Ecto neural progenitor cell (in vitro differentiated cells): ENCODE measurements at regions not wholly inside any gene's neighbourhood (a gene's known extent, or its start where the extent isn't known, plus 50 kb on each side); places are given as distances from the start of the nearest gene placed in this dataset.
A peak's percentile ranks its signal among the peaks of the same experiment; 100 is the strongest.
"Not testable (repeated sequence)": the region's sequence is repeated elsewhere in the genome, so short reads cannot be mapped to it uniquely, and the experiment has no call there.

Source experiments
- DNase-seq: peaks from one replicate; pipeline ENCODE4 v3.0.0-alpha.2; 2018; ENCODE audit warnings: low spot score

- DNase-seq, result no peak
These were observed 475.7 kb downstream of the UQCRFS1 start for GRCh38 chr19:28737021-28737895.

GRCh38 chr19:28736528-28736927, 476.4 kb downstream of the UQCRFS1 start:
- no peak for DNase-seq

DNA sequence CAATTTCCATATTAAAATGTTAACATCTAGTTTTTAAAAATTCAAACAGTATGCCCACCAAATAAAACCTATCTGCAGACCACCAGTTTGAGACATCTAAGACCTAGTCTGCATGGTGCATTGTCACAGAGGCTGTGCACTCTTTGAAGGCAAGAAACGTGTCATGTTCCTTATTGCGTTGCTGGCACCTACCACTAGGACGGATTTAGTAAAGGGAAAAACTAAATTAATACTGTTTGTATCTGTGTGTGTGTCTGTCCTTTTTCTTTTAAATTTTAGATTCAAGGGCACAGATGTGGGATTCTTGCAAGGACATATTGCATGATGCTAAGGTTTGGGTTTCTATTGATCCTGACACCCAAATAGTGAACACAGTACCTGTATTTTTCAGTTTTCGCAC, 481.4 kb downstream of the UQCRFS1 start:
- DNase-seq, result no peak

DNA sequence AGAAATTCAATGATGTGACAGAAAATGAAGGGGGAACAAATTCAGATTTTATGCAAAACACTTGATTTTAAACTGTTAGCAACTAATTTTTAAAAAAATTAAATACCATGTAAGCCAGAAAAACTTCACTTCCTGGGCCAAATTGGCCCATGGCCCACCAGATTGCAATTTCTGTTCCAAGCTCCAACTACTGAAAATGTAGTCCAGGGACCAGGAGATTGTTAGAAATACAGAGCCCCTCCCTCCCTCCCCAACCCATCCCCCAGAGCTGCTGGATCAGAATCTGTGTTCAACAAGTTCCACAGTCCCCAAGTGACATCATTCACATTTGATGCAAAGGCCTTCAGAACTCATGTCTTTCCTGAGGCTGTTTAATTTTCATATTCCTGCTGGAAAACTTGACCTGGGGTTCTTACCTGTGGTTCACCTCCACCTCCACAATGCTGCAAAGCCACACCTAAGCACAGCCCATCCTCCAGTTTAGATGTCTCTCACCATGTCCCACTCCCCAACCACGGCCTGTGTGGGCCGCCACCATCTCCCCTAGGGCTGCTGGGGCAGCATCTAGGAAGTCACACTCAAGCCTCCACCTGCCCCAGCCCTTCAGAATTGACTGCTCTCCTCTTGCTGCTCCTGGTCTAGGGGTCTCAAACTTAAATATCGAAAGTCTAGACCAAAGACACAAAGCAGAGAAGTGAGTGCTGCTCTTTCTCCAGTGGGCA, 482.0 kb downstream of the UQCRFS1 start:
- DNase-seq, result no peak

DNA sequence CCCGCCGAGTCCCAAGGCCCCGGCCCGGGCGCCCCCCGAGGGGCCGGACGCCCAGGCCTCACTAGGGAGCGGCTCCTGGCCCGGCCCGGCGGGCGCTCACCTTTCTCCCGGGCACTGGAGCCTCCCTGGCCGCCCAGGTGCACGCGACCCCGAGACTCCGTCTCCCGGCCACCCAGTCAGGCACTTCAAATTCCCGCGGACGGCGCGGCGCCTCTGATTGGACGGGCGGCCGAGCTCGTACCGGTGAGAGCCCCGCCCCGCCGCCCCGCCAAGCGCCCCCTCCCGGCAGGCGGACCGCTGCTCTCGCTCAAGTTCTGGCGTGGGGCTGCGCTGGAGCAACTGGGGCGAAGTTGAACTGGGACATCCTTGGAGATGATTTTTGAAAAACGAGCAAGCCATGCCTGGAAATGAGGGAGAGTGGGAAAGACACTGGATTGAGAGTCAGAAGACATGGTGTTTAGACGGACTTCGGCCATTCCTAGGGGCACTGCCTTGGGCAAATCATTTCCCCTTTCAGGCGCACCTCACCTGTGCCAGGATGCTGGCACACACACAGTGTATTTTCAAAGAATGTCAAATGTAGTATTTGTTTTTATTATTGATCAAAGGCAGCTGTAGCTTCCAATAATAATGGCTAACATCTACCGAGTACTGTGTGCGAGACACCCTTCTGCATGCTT, 485.3 kb downstream of the UQCRFS1 start:
- peak; percentile 69 for DNase-seq

DNA sequence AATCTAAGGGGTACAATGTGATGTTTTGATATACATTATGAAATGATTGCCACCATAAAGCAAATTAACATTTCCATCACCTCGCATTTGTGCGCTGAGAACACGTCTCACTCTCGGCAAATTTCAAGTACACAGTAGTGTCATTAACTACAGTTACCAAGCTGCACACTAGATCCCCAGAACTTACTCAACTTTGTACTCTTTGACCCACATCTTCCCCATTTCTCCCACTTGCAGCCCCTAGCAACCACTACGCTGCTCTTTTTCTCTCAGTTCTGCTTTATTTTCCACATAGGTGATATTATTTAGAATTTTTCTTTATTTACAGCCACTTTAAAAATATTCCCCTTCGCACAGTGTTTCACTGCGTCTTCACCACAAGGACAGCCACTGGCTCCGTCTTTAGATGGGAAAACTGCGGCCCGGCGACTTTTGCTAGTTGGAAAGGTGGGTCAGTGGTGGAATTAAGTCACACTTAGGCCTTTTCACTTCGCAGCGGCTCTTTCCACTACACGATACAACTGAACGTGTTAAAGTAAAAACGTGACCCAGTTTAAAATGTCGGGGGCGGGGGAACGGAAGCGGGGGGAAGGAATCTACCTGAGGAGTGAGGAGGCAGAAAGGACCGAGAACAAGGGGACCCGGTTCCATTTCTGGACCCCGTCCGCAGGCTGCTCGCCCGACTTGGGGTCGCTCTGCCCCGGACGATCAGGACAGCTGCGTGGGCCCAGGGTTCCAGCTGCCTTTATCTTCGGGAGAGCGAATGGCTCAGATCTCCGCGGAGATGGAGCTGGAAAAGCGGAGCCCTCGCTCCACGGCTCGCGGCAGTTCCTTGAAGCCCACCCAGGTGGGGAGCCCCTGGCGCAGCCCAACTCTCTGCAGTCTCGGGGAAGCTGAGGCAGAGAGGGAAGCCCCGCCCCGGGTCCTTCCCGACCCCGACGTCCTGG, 486.1 kb downstream of the UQCRFS1 start:
- DNase-seq, result no peak

DNA sequence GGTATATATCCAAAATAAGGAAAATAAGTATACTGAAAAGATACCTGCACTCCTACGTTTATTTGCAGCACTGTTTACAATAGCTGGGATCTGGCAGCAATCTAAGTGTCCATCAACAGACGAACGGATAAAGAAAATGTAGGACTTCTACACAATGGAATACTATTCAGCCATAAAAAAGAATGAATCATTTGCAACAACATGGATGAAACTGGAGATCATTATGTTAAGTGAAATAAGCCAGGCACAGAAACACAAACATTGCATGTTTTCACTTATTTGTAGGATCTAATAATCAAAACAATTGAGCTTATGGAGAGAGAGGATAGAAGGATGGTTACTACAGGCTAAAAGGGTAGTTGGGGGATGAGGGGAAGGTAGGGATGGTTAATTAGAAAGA, 494.0 kb downstream of the UQCRFS1 start:
- DNase-seq, result no peak

GRCh38 chr19:28715157-28715556, 497.8 kb downstream of the UQCRFS1 start:
- DNase-seq, result no peak

GRCh38 chr19:28711411-28711810, 501.5 kb downstream of the UQCRFS1 start:
- DNase-seq, result no peak

DNA sequence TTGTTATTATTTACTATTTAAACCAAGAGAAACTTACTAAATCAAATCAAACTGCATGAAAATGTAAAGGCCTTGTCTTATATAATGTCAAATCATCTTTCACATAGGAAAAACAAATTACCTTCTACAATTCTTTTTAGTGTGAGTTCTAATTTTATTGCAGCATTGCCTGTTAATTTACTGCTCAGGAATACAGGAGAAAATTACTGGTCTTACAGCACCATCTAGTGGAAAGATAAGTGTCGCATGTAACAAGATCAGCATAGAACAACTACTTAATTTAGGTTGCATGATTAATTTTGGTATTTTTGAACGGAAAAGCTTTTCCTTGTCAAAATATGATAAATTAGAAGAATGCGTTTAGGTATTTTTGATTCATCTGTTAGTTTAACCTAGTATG, 502.7 kb downstream of the UQCRFS1 start:
- no peak for DNase-seq

GRCh38 chr19:28706693-28707092, 506.3 kb downstream of the UQCRFS1 start:
- no peak for DNase-seq

DNA sequence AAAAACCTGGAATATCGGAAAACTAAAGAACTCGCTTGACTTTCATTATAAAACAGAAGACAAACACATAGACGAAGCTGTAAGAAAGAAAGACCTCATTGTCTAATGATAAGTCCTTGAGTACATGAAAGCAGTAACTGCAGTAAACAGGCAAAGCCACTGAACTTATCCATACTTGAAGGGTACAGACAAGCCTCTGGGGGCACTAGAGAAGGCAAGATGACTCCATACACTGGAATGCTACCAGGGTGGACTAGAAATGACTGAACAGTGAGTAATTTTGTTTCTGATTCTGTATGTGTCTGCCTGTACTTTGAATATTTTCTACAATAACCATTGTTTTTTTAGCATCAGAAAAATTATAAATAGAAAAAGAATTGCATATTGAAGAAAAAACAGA, 507.9 kb downstream of the UQCRFS1 start:
- no peak for DNase-seq

- no peak for DNase-seq
These were observed 509.5 kb downstream of the UQCRFS1 start for GRCh38 chr19:28703400-28703956.

- no peak for DNase-seq
These were observed 511.5 kb downstream of the UQCRFS1 start for GRCh38 chr19:28701491-28701890.

DNA sequence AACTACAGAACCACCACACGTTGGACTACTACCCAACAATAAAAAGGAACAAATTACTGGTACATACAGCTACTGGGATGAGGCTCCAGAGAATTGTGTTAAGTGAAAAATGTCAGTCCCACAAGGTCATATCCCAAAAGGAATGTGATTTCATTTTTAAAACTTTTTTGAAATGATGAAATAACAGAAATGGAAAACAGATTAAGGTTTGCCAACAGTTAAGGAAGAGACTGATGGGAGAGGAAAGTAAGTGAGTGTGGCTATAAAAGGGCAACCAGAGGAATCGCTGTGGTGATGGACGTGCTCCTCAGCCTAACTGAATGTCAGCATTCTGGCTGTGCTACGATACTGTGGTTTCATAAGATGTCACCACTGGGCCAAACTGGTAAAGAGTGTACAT, 512.8 kb downstream of the UQCRFS1 start:
- DNase-seq, result no peak

DNA sequence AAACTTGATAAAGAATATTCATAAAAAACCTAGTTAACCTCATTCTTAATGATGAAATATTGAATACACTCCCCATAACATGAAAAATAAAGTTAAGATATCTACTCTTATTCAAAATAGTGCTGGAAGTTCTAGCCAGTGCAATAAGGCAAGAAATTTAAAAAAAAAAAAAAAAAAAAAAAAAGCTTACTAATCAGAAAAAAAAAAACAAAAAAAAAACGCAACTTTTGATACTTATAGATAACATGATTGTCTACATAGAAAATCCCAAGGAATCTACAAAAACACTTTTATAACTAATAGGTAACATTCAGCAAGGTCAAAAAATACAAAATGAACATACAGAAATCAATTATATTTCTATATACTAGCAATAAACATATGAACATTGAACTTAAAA, 515.6 kb downstream of the UQCRFS1 start:
- DNase-seq, result no peak

DNA sequence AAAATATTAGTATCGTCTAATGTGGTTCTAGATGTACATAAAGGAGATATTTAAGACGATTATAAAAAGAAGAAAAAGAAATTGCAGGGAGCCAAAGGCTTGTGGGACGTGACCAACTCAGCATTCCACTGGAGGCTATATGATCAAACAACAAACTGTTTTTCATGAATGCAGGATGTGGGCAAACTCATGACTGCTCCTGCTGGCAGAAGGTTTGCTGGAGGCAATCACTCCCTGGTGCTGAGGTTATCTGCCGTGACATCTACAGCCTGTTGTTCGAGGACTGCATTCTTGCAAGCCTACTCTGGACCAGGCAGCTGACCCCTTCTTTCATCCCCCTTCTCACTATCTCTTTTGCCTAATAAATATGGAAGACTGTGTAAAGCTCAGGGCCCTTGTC, 518.1 kb downstream of the UQCRFS1 start:
- no peak for DNase-seq

DNA sequence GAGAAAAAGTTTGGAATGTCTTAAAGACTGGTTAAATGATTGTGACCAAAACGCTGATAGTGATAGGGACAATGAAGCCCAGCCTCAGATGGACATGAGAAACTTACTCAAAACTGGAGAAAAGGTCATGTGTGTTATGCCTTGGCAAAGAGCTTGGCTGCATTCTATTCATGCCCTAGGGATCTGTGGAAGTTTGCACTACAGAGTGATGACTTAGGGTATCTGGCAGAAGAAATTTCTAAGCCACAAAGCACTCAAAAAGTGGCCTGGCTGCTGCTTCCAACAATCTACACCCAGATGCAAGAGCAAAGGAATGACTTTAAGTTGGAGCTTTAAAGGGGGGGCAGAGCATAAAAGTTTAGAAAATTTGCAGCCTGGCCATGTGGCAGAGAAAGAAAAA, 521.3 kb downstream of the UQCRFS1 start:
- no peak for DNase-seq

DNA sequence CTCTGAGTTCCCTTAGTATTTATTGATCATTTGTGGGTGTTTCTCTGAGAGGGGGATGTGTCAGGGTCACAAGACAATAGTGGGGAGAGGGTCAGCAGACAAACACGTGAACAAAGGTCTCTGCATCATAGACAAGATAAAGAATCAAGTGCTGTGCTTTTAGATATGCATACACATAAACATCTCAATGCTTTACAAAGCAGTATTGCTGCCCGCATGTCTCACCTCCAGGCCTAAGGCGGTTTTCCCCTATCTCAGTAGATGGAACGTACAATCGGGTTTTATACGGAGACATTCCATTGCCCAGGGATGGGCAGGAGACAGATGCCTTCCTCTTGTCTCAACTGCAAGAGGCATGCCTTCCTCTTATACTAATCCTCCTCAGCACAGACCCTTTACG, 523.5 kb downstream of the UQCRFS1 start:
- not testable (repeated sequence) for DNase-seq

- DNase-seq, result no peak
These were observed 525.7 kb downstream of the UQCRFS1 start for GRCh38 chr19:28687296-28687695.

GRCh38 chr19:28686756-28687155, 526.2 kb downstream of the UQCRFS1 start:
- no peak for DNase-seq
